SK-N-SH (cell line): ENCODE measurements at regions not wholly inside any gene's neighbourhood (a gene's known extent, or its start where the extent isn't known, plus 50 kb on each side); places are given as distances from the start of the nearest gene placed in this dataset.

Experiments used
- CTCF ChIA-PET: fragments of 300-600, 350-600 bp; formaldehyde crosslinking; extraction: SDS; loops from one replicate; lab custom pipeline; 2021; lab: Yijun Ruan, JAX
- POLR2A ChIA-PET: fragments of 350-600 bp; sonication (Branson Sonifier 250); formaldehyde crosslinking; extraction: SDS; loops from one replicate; lab custom pipeline; 2020; ENCODE audit warnings: antibody characterized with exemption, inconsistent platforms; lab: Yijun Ruan, JAX
- DNase-seq: peaks from one replicate; pipeline ENCODE4 v3.0.0; 2012
- H2AFZ ChIP-seq: fragments of 200-600 bp; sonication (generic); 2 replicates; pipeline ENCODE4 v1.8.1; 2016; ENCODE audit warnings: antibody characterized with exemption, mild to moderate bottlenecking, low read depth
- H3F3A ChIP-seq: fragments of 200-600 bp; sonication (generic); replicated peaks from 2 replicates; pipeline ENCODE3; 2016; ENCODE audit warnings: antibody characterized with exemption, mild to moderate bottlenecking; ENCODE audit not compliant: insufficient read depth
- H3K27ac ChIP-seq, 2 experiments: fragments of 200-500 bp in 1 of 2; fragments of 200-600 bp in 1 of 2; sonication (Bioruptor generic) in 1 of 2; sonication (generic), shearing (Covaris generic) in 1 of 2; 2 replicates each; pipeline versions ENCODE4 v1.5.1 to v1.6.1; 2014 to 2016; ENCODE audit warnings: low read depth in 2 of 2, inconsistent platforms in 1 of 2, low read length in 1 of 2, mild to moderate bottlenecking in 1 of 2, mixed read lengths in 1 of 2
- H3K27me3 ChIP-seq: fragments of 200-600 bp; sonication (generic), shearing (Covaris generic); 2 replicates; pipeline ENCODE4 v1.6.1; 2016; ENCODE audit warnings: mixed run types; ENCODE audit not compliant: insufficient read depth
- H3K36me3 ChIP-seq, 2 experiments: fragments of 200-500 bp in 1 of 2; fragments of 200-600 bp in 1 of 2; sonication (Bioruptor generic) in 1 of 2; sonication (generic) in 1 of 2; replicated peaks in 1 of 2; 2 replicates each; pipeline versions ENCODE3 to v1.5.1; 2014 to 2016; ENCODE audit warnings: low read length in 1 of 2, mild to moderate bottlenecking in 1 of 2; ENCODE audit not compliant: insufficient read depth in 2 of 2, control insufficient read depth in 1 of 2
- H3K4me1 ChIP-seq, 2 experiments: fragments of 200-500 bp in 1 of 2; fragments of 200-600 bp in 1 of 2; sonication (Bioruptor generic) in 1 of 2; sonication (generic), shearing (Covaris generic) in 1 of 2; 2 replicates each; pipeline versions ENCODE4 v1.5.1 to v1.6.1; 2014 to 2016; ENCODE audit warnings: low read depth in 1 of 2, low read length in 1 of 2, mixed run types in 1 of 2; ENCODE audit not compliant: insufficient read depth in 2 of 2, control insufficient read depth in 1 of 2
- H3K4me2 ChIP-seq: fragments of 200-600 bp; sonication (generic), shearing (Covaris generic); 2 replicates; pipeline ENCODE4 v1.6.1; 2017; ENCODE audit warnings: mixed run types
- H3K4me3 ChIP-seq, 2 experiments: fragments of 200-500 bp in 1 of 2; fragments of 200-600 bp in 1 of 2; sonication (Bioruptor generic) in 1 of 2; sonication (generic), shearing (Covaris generic) in 1 of 2; 2 replicates each; pipeline versions ENCODE4 v1.5.1 to v1.8.1; 2014 to 2016; ENCODE audit warnings: low read depth in 2 of 2, inconsistent platforms in 1 of 2, low read length in 1 of 2, mild to moderate bottlenecking in 1 of 2, mixed read lengths in 1 of 2, moderate library complexity in 1 of 2
- H3K79me2 ChIP-seq: fragments of 200-600 bp; sonication (generic); 2 replicates; pipeline ENCODE4 v1.8.1; 2017; ENCODE audit warnings: mild to moderate bottlenecking; ENCODE audit not compliant: insufficient read depth
- H3K9ac ChIP-seq: fragments of 200-600 bp; sonication (generic); 2 replicates; pipeline ENCODE4 v1.6.1; 2017; ENCODE audit warnings: mixed run types
- H3K9me2 ChIP-seq: fragments of 200-600 bp; sonication (generic); 2 replicates; pipeline ENCODE4 v1.6.1; 2017; ENCODE audit warnings: mixed run types
- H3K9me3 ChIP-seq: fragments of 200-600 bp; sonication (generic); 2 replicates; pipeline ENCODE4 v1.6.1; 2017; ENCODE audit warnings: mixed run types, mild to moderate bottlenecking, moderate library complexity
- H4K20me1 ChIP-seq: fragments of 200-600 bp; sonication (generic); 2 replicates; pipeline ENCODE4 v1.6.1; 2017; ENCODE audit warnings: mild to moderate bottlenecking, mixed run types; ENCODE audit not compliant: insufficient read depth
- EP300 ChIP-seq, 2 experiments: IDR thresholded peaks; 2 replicates each; pipeline versions ENCODE4 v1.4.0 to v1.6.1; 2012; ENCODE audit warnings: borderline replicate concordance in 1 of 2, low read depth in 1 of 2, low read length in 1 of 2
- MXI1 ChIP-seq: IDR thresholded peaks from 2 replicates; pipeline ENCODE4 v1.6.1; 2012; ENCODE audit warnings: mild to moderate bottlenecking, low read depth, low read length, improper control_type of control experiment
- NFIC ChIP-seq: IDR thresholded peaks from 2 replicates; pipeline ENCODE4 v1.4.0; 2012; ENCODE audit warnings: borderline replicate concordance
- NRF1 ChIP-seq: IDR thresholded peaks from 2 replicates; pipeline ENCODE4 v1.6.1; 2012; ENCODE audit warnings: low read depth, mild to moderate bottlenecking, low read length
- POLR2AphosphoS5 ChIP-seq: IDR thresholded peaks from 2 replicates; pipeline ENCODE4 v1.6.1; 2012; ENCODE audit warnings: low read depth, low read length
- RAD21 ChIP-seq: IDR thresholded peaks from 2 replicates; pipeline ENCODE4 v1.6.1; 2012; ENCODE audit warnings: mild to moderate bottlenecking, low read length
- TEAD4 ChIP-seq: IDR thresholded peaks from 2 replicates; pipeline ENCODE4 v1.4.0; 2012; ENCODE audit warnings: mild to moderate bottlenecking, borderline replicate concordance; ENCODE audit not compliant: insufficient read depth
- WGBS: methylation state at CpG from one replicate; pipeline ENCODE4 v1.1.6; 2017; ENCODE audit warnings: low lambda C conversion rate; 5-methylcytosine and 5-hydroxymethylcytosine counted together
- TF ChIP-seq, protein P1 (sequence below): IDR thresholded peaks from 2 replicates; pipeline ENCODE4 v1.4.0; 2012; ENCODE audit warnings: low read depth, borderline replicate concordance
- TF ChIP-seq, protein P2 (sequence below): IDR thresholded peaks from 2 replicates; pipeline ENCODE4 v1.4.0; 2012; ENCODE audit warnings: low read depth
- TF ChIP-seq, protein P3 (sequence below): fragments of 200-600 bp; sonication (generic); IDR thresholded peaks from 2 replicates; pipeline ENCODE4 v1.6.1; 2017; ENCODE audit warnings: antibody characterized with exemption, mild to moderate bottlenecking, moderate library complexity
- TF ChIP-seq, protein P4 (sequence below): fragments of 150-350 bp; IDR thresholded peaks from 2 replicates; pipeline ENCODE4 v1.6.1; 2017; ENCODE audit warnings: antibody characterized with exemption, low read length, low read depth, borderline replicate concordance

DNA sequence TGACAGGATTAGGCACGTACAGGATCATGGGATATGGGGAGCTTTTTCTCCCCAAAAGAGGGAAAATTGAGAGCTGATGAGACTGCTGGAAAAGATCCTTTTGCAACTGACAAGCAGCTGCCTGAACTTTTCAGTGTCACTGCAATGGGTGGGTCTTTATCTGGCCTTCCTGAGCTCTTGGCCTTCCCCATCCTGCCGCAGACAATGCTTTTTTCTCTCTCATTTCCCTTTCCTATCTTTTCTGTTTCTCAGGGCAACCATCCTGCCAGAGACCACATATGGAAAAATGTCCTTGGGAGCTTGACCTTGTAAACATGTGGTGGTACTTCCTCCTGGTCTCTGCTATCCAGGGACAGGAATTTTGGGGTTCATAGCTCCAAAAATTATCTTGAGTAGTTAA lies 75.8 kb downstream of the CALM1 start:
- Histone ChIP-seq H3K27ac (no peak overlapping the region), H3K9me3 (peaks cover 7% of the 10 kb centered on the region; the same call in 1 of the 2 replicates), H3F3A (no peaks in the 10 kb centered on the region), H3K36me3 (no peaks in the 10 kb centered on the region), H2AFZ (no peak overlapping the region), H3K27me3 (no peaks in the 10 kb centered on the region), H3K79me2 (no peaks in the 10 kb centered on the region), H3K9me2 (no peaks in the 10 kb centered on the region), H4K20me1 (no peaks in the 10 kb centered on the region), H3K4me1 (no peaks in the 10 kb centered on the region), H3K4me3 (no peak overlapping the region), H3K4me2 (no peak overlapping the region), H3K9ac (no peak overlapping the region)
- ChIA-PET CTCF (no interaction called here), POLR2A (interaction anchor here (0.7 kb wide), 1 partner anchor 72 kb away, joined by 3 read pairs; no protein-coding TSS in a partner anchor)
- TF ChIP-seq, protein P1, sequence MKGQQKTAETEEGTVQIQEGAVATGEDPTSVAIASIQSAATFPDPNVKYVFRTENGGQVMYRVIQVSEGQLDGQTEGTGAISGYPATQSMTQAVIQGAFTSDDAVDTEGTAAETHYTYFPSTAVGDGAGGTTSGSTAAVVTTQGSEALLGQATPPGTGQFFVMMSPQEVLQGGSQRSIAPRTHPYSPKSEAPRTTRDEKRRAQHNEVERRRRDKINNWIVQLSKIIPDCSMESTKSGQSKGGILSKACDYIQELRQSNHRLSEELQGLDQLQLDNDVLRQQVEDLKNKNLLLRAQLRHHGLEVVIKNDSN = no peak
- TF ChIP-seq POLR2AphosphoS5 (no peak), EP300 (IDR thresholded peaks at IDR 0.05; ENCODE audit: borderline replicate concordance in 1 of 2, low read depth in 1 of 2, low read length in 1 of 2) (no peak), TEAD4 (no peak), RAD21 (no peak), MXI1 (no peak), NRF1 (no peak), NFIC (no peak)
- TF ChIP-seq, protein P2, sequence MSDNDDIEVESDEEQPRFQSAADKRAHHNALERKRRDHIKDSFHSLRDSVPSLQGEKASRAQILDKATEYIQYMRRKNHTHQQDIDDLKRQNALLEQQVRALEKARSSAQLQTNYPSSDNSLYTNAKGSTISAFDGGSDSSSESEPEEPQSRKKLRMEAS = no peak
- TF ChIP-seq, protein P3, sequence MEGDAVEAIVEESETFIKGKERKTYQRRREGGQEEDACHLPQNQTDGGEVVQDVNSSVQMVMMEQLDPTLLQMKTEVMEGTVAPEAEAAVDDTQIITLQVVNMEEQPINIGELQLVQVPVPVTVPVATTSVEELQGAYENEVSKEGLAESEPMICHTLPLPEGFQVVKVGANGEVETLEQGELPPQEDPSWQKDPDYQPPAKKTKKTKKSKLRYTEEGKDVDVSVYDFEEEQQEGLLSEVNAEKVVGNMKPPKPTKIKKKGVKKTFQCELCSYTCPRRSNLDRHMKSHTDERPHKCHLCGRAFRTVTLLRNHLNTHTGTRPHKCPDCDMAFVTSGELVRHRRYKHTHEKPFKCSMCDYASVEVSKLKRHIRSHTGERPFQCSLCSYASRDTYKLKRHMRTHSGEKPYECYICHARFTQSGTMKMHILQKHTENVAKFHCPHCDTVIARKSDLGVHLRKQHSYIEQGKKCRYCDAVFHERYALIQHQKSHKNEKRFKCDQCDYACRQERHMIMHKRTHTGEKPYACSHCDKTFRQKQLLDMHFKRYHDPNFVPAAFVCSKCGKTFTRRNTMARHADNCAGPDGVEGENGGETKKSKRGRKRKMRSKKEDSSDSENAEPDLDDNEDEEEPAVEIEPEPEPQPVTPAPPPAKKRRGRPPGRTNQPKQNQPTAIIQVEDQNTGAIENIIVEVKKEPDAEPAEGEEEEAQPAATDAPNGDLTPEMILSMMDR = no peak
- TF ChIP-seq, protein P4, sequence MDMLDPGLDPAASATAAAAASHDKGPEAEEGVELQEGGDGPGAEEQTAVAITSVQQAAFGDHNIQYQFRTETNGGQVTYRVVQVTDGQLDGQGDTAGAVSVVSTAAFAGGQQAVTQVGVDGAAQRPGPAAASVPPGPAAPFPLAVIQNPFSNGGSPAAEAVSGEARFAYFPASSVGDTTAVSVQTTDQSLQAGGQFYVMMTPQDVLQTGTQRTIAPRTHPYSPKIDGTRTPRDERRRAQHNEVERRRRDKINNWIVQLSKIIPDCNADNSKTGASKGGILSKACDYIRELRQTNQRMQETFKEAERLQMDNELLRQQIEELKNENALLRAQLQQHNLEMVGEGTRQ = no peak
- WGBS = 28% methylated on average over 2 of the region's 2 CpGs
- DNase-seq = no peak
